Activated T-cell treated with anti-CD3 and anti-CD28 coated beads, Interleukin-2, amount 50 U/mL, for 1 hour (primary cell): ENCODE measurements at regions not wholly inside any gene's neighbourhood (a gene's known extent, or its start where the extent isn't known, plus 50 kb on each side); places are given as distances from the start of the nearest gene placed in this dataset.
"Not testable (repeated sequence)": the region's sequence is repeated elsewhere in the genome, so short reads cannot be mapped to it uniquely, and the experiment has no call there.

Experiments
- DNase-seq: peaks from one replicate; pipeline ENCODE4 v3.0.0-alpha.2; 2020

DNA sequence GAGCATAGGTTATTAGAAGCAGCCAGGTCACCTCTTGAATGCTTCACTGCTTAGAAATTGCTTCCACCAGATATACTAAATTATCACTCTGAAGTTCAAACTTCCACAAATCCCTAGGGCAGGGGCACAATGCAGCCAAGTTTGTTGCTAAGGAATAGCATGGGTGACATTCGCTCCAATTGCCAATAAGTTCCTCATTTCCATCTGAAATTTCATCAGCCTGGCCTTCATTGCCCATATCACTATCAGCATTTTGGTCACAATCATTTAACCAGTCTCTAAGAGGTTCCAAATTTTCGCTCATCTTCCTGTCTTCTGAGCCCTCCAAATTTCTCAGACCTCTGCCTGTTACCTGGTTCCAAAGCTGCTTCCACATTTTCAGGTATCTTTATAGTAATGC is 356.1 kb downstream of the DAD1 start:
- no peak for DNase-seq

DNA sequence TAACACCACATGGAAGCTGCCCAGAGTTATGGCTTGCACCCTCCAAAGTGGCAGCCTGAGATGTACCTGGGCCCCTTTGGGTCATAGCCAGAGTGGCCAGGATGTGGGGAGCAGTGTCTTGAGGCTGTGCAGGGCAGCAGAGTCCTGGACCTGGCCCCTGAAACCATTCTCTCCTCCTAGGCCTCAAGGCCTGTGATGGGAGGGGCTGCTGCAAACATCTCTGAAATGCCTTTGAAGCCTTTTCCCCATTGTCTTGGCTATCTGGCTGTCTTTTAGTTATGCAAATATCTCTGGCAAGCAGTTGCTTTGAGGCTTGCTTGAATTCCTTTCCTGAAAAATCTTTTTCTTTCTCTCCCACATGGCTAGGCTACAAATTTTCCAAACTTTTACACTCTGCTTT is 356.5 kb downstream of the DAD1 start:
- DNase-seq: no peak

DNA sequence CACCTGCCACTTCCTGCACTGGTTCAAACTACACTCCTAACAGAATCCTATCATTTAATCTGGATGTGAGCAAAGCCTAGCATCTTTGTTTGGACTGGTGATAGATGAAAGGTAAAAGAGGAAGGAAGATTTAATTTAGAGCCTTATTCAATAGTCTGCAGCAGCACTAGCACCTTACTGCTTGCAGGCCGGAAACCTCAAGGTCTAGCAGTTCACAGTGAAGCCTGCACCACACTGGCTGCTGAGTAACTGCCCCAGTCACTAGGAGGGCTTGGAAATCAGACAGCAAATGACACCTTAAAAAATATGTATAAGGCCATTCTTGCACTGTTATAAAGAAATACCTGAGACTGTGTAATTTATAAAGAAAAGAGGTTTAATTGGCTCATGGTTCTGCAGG is 358.0 kb downstream of the DAD1 start:
- DNase-seq: no peak

DNA sequence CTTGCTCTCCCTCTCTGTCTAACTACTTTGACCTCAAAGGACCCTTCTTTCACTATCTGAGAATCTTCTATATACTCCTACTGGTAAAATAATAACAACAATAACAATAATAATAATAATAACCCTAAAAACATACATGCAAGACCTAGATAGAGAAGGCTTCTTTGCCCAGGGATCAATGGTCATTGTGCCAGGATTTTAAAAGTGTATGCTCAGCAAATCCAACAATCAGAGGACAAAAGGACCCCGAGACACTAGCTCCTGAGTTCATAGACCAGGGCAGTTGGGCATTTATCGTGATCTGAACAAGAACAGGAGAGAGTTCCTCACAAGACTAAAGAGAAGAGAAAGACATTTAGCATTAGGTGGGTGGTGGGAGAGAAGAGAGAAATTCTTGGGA is 358.5 kb downstream of the DAD1 start:
- no peak for DNase-seq

DNA sequence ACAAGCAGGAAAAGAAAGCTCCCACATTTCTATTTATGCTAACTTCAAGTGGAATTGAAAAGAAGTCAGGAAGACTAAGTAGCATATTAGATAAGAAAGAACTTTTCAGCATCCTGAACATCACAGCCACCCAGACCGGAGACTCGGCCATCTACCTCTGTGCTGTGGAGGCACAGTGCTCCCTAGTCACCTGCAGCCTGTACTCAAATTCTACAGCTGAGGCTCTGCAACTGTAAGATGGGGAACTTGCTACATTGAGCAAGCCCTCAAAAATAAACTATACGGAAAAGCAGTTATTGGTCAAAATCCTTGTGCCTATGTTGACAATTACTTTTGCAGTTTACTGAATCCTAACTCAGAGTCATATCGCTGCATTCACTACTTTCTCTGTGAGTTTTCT is 361.9 kb downstream of the DAD1 start:
- DNase-seq: no peak

DNA sequence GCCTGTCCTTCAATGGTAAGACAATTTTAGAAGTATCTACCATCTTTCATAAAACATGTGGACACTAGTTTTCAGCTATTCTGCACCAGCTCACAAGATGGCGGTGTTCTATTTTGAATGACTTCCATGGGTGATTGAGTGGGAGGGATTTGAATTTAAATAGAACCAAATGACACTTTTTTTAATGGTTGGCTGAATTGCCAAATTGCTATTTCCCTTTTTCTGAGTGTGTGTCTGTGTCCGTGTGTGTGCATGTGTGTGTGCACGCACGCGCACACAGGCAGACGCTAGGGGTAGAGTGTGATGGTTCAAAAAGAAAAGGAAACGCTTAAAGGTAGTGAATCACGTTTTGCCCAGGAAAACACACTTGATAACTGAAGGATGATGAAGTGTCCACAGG is 362.6 kb downstream of the DAD1 start:
- DNase-seq: no peak

DNA sequence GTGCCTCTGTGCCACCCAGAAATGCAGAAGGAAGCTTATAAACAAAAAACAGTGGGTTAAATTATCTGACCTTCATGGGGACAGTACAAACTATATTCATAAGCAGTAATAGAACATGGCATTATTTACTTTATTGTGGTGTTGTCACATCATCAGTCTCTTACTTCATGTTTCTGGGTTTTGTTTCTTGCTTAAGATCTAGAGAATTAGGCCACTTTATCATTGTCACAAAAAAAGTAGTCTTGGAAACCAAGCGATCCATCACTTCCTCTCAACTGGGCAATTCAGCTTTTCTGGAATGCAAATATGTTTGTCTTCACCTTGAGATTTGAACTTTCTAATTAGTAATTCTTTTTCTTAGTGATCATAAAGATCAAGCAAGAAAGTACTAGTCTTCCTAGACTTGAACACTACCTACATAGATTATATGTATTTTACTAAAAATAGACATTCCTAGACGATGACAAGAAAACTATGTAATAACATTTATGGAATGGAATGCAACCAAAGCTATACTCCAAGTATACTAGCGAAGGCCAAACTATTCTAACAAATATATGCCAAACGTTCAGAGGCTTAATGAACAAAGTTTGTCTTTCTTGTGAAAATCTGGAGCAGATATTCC is 363.4 kb downstream of the DAD1 start:
- no peak for DNase-seq

DNA sequence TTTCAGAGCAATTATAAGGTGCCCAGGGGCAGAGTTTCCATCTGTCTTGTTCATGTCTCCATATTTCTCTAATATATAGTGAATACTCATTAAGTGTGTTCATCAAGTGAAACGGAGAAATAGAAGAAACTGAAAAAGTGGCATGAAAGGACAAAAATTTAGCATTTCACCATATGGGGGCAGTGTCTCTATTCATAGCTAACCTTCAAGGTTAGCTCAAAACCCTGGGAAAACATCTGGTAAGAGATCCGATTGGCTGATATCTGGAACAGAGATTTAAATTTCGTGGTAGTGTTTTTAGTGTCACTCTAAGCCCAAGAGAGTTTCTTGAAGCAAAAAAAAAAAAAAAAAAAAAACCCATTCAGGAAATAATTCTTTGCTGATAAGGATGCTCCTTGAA is 367.5 kb downstream of the DAD1 start:
- DNase-seq: no peak

DNA sequence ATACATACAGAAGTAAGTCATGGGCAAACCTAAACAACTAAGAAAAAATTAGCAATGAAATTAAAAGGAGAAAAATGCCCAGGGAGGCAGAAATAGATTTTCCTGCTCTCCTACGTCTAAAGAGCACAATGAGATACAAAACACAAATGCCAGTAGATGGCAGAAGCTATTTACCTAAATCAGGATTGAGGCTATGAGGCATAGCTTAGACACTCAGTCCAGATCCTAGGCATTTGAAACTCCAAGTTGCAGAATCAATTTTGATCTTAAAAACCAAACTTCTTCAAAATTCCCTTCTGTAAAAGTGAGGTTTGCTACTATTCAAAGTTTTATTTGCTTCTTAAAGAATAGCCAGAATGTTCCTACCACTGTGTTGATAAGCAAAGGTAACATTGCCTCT is 368.6 kb downstream of the DAD1 start:
- no peak for DNase-seq

DNA sequence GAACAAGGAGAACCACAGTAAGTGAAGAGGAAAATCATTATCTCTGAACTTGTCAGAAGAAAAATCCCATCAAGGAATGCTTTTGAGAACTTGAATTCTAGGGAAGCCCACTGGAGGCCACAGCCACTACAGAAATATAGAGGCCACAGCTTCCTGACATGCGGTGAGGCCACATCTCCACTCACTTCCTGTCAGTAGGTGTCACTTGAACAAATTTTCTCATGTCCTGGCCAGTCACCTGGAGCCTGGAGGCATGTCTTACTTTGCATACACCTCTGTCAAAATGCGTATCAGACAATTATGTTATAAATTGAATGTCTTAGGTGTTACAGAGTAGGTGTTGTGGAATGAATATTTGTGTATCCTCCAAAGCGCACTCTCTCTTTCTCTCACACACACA is 370.3 kb downstream of the DAD1 start:
- DNase-seq: no peak

DNA sequence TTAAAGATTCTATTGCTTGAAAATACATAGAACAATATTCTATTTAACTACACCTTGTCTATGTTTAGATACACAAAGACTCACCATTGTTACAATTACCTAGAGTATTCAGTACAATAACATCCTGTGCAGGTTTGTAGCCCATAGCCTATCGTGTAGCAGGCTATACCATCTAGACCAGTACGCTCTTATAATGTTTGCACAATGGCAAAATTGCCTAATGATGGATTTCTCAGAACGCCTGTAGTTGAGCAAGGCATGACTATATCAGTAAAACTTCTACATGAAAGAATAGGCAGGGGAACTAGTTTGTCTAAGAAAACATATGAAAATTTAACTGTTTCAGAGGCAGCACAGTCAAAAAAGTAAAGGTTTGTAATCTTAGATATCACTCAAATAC is 375.9 kb downstream of the DAD1 start:
- DNase-seq: no peak

DNA sequence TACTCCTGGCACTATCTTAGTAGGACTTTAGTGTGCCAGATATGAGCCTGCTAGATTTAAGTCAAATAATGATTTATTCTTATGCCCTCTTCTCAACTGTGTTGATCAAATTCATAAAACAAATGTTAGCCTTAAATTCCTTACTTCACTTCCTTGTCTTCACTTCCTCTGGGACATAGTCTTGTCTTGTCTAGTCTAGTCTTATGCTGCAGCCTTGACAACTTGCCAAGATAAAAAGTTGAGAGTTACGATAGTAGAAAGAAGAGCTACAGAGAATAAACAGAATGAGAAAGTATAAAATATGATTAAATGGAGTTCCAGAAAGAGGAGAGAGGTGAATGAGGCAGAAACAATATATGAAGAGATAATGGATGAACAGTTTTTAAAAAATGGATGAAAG is 378.1 kb downstream of the DAD1 start:
- DNase-seq: no peak

DNA sequence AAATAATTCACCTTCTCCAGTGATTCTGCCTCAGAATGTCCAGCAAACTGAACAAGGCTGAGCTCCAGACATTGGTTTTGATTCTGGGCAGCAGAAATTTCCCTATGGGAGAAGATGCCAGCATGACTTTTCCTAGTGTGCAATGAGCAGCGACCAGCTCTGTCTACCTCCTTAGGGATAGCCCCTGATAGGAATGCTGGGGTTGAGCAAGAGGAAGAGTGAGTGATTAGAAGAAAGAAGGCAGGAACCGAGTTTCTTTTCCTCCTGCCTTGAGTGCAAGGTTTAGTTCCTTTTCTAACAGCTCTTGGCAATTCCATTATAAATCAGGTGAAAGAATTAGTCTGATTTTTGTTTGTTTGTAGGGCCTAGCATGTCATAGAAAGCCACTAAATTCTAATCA is 379.0 kb downstream of the DAD1 start:
- no peak for DNase-seq

DNA sequence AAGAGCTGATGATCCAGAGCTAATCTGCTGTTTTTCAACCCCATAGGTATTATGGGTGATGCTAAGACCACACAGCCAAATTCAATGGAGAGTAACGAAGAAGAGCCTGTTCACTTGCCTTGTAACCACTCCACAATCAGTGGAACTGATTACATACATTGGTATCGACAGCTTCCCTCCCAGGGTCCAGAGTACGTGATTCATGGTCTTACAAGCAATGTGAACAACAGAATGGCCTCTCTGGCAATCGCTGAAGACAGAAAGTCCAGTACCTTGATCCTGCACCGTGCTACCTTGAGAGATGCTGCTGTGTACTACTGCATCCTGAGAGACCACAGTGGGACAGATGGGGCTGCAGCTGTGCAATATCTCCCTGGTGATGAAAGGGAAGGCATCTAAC is 386.0 kb downstream of the DAD1 start:
- DNase-seq: no peak

DNA sequence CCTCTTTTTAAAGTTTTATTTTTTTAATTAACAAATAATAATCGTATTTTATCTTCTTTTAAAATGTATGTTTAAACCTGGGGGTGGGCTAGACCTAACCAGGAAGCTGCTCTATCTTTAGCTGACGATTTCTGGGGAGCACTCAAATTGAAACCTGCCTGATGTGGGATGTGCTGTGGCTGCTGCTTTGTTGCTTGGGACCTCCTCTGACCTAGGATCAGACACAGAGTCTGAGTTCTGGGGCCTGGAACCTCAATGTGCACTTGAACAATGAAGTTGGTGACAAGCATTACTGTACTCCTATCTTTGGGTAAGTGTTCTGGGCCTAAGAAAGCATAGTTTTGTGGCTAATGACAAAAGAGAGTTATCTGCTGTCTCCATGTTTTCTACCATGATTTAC is 386.7 kb downstream of the DAD1 start:
- no peak for DNase-seq

DNA sequence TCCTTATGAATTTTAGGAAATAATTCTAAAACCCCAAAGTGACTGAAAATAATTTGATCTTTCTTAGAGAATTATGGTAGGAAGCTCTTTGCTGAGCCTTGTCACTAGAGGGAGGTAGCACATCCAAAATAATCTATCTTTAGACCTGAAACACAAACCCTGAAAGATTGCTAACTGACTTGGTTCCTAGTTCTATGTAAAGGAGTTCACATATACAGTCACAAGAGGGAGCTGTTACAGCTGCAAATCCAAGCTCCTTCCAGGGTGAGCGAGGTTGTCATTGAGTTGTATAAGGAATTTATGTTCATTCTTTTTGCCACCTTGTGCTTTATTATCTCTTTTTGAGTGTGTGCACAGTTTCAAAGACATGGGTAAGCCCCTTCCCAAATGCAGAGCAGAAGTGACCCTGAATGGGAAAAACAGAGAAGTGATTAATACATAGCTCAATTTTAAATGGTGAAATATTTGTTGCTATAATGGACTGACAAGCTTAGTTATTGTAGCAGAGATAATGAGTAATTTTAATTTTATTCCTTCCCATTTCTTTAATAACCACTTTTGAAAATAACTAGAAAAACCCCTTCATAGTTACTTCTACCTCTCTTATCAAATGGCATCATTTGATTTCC is 387.9 kb downstream of the DAD1 start:
- DNase-seq: no peak

DNA sequence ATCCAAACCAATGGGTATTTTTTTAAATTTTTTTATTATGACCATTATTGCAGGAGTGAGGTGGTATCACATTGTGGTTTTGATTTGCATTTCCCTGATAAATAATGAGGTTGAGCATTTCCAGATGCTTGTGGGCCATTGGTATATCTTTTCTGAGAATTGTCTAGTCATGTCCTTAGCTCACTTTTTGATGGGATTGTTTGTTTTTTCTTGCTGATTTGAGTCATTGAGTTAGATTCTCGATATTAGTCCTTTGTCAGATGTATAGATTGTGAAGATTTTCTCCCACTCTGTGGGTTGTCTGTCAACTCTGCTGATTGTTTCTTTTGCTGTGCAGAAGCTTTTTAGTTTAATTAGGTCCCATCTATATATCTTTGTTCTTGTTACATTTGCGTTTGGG is 388.9 kb downstream of the DAD1 start:
- not testable (repeated sequence) for DNase-seq

DNA sequence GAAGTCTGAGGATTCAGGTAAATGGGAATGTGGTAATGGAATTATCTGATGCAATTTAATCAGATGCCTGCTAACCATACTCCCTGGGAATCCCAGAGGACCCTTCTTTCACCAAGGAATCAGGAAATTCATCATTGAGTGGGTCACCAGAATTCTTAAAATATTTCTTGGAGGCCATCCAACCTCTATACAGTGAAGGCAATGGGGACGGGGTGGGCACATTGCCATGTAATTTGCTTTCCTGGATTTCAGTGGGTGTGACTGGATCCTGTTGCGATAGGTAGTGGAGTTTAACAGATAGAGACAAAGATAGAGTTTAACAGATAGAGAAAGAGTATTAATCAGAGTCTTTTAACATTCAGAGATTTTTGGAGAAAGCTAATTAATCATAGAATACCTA is 394.4 kb downstream of the DAD1 start:
- no peak for DNase-seq

DNA sequence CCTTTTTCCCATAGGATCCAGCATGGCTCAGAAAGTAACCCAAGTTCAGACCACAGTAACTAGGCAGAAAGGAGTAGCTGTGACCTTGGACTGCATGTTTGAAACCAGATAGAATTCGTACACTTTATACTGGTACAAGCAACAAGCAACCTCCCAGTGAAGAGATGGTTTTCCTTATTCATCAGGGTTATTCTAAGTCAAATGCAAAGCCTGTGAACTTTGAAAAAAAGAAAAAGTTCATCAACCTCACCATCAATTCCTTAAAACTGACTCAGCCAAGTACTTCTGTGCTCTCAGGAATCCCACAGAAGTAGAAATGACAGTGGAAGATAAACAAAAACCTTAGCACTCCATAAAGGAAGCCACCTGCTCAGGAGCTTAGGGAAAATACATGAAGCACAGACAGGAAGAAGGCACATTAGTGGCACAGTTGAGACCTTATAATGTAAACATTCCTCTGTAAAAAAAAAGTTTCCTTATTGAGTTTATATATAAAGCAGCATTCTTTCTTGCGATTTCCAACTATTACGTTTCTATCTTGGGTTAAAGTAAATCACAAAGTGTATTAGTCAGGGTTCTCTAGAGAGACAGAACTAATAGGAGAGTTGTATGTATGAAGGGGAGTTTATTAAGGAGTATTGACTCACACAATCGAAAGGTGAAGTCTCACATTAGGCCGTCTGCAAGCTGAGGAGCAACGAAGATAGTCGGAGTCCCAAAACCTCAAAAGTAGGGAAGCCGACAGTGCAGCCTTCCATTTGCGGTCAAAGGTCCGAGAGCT is 398.4 kb downstream of the DAD1 start:
- no peak for DNase-seq

DNA sequence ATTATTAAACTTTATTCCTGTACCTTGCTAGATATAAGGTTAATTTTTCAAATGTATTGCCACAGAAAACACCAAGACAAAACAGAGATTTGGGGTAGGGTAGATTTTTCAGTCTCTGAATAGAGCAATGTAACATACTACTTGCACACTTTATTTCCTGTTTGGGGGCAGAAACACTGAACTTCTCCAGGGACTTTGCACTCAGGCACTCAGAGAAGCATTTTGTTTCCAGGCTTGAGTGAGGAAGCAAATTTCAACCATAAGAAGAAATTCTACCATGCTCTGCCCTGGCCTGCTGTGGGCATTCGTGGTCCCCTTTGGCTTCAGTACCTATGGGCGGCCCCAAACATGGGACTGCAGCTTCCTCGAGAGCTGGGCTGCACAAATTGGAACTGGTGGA is 399.1 kb downstream of the DAD1 start:
- no peak for DNase-seq

DNA sequence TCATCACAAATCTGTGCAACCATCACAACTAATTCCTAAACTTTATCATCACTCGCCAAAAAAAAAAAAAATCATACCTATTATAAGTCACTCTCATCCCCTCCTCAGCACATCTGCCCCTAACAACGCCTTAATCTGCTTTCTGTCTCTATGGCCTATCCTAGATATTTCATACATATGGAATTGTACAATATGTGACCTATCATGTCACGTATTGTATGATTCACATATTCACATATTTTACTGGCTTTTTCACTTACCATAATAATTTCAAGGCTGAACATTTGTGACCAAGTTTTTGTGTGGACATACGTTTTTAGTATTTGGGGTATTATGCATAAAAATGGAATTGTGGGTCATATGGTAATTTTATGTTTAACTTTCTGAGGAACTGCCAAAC is 400.7 kb downstream of the DAD1 start:
- DNase-seq: no peak

DNA sequence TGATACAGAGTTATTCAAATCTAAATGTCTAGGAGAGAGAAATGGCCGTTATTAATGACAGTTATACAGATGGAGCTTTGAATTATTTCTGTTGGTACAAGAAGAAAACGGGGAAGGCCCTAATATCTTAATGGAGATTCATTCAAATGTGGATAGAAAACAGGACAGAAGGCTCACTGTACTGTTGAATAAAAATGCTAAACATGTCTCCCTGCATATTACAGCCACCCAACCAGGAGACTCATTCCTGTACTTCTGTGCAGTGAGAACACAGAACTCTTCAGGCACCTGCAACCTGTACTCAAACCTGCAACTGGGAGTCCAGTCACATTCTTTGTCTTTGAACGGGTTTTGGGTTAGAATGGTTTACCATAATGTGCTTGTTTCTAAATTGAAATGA is 403.2 kb downstream of the DAD1 start:
- DNase-seq: no peak

DNA sequence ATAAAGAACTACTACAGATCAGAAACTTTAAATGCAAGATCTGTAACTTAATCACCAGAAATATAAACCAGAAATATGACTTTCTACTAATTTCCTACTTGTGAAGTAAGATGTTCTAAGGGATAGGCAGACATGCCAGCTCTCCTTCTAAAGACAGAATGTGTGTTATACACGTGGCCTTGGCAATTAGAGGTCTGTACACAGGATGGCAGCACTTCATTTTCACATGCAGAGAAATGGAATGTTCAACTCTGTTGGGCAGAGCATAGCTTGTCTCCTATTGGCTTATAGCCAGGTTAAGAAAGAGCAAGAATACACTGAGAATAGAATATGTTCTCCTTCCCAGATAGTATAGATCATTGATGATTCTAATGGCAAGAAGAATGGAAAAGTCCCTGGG is 403.8 kb downstream of the DAD1 start:
- no peak for DNase-seq

DNA sequence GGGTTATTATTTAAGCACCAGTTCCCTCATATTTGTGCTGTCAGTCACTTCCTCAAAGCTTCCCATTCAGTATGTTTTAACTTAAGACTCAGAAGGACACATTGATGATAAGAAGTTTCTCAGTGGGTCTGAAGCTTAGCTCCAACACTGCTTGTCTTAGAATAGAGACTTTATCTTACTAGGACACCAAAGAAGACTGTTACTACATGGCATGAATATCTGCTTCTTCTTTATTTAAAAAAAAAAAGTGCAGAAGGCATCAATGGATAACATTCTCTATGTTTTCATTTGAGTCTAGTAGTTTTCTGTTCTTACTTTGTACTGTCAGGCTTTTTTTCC is 404.2 kb downstream of the DAD1 start:
- DNase-seq: no peak
